HepG2 (cell line): ENCODE measurements at regions not wholly inside any gene's neighbourhood (a gene's known extent, or its start where the extent isn't known, plus 50 kb on each side); places are given as distances from the start of the nearest gene placed in this dataset.

Source experiments
- ATAC-seq: fragments of 200-7000 bp; cut with Tn5 transposase; 3 replicates; pipeline ENCODE4 v1.9.1; 2020; ENCODE audit warnings: mild to moderate bottlenecking, moderate library complexity
- BruUV-seq: library from RNA; stranded (reverse); fragments of 400-500 nt; replicated peaks from 2 replicates; lab custom pipeline; 2021; lab: Mats Ljungman, UMichigan
- CTCF ChIA-PET: fragments of 300-600 bp; formaldehyde crosslinking; extraction: SDS; loops from one replicate; lab custom pipeline; 2021; ENCODE audit warnings: low total read pairs, inconsistent platforms, low intra/inter-chr PET ratio; lab: Yijun Ruan, JAX
- POLR2A ChIA-PET: fragments of 350-600 bp; sonication (Branson Sonifier 250); formaldehyde crosslinking; loops from one replicate; lab custom pipeline; 2020; ENCODE audit warnings: antibody characterized with exemption, inconsistent platforms; lab: Yijun Ruan, JAX
- DNase-seq: peaks from one replicate; pipeline ENCODE4 v3.0.0-alpha.2; 2015; ENCODE audit warnings: low spot score
- FAIRE-seq: peaks from 3 replicates; lab custom pipeline; 2011; peaks lifted over from hg19 to GRCh38; lab: Jason Lieb, UNC
- H2AFZ ChIP-seq: one replicate; pipeline ENCODE4 v1.6.1; 2011; ENCODE audit warnings: low read length, inconsistent platforms
- H3K27ac ChIP-seq: fragments of 300-600 bp; 3 replicates; pipeline ENCODE4 v1.8.0; 2011; ENCODE audit warnings: mixed run types, mild to moderate bottlenecking, mixed read lengths, low read length, inconsistent platforms; ENCODE audit not compliant: insufficient read depth; ENCODE audit errors: extremely low read length
- H3K27me3 ChIP-seq, 2 experiments: fragments of 200-600 bp in 1 of 2; 2 replicates in 1 of 2; 3 replicates in 1 of 2; pipeline versions ENCODE4 v1.6.0 to v1.8.0; 2011; ENCODE audit warnings: low read length in 2 of 2, mild to moderate bottlenecking in 2 of 2, moderate library complexity in 2 of 2, inconsistent platforms in 1 of 2; ENCODE audit not compliant: insufficient read depth in 2 of 2, control insufficient read depth in 1 of 2
- H3K36me3 ChIP-seq, 2 experiments: fragments of 200-600 bp in 1 of 2; replicated peaks in 1 of 2; 2 replicates in 1 of 2; 3 replicates in 1 of 2; pipeline versions ENCODE4 v1.5.1 to v1.8.0; 2011; ENCODE audit warnings: low read length in 2 of 2, inconsistent platforms in 1 of 2; ENCODE audit not compliant: insufficient read depth in 2 of 2, control insufficient read depth in 1 of 2
- H3K4me1 ChIP-seq: 2 replicates; pipeline ENCODE4 v1.5.1; 2012; ENCODE audit warnings: low read length, inconsistent platforms; ENCODE audit not compliant: insufficient read depth
- H3K4me2 ChIP-seq: 2 replicates; pipeline ENCODE4 v1.6.0; 2011; ENCODE audit warnings: low read depth, low read length, inconsistent platforms
- H3K4me3 ChIP-seq, 3 experiments: fragments of 200-600 bp in 1 of 3; sonication (generic), shearing (Covaris generic) in 1 of 3; replicated peaks in 1 of 3; 2 replicates each; pipeline ENCODE4 v1.5.1; 2011 to 2016; ENCODE audit warnings: low read length in 3 of 3, inconsistent platforms in 2 of 3, low read depth in 2 of 3, mild to moderate bottlenecking in 2 of 3, control low read depth in 1 of 3, mixed read lengths in 1 of 3; ENCODE audit not compliant: insufficient read depth in 1 of 3
- H3K79me2 ChIP-seq: one replicate; pipeline ENCODE4 v1.6.1; 2011; ENCODE audit warnings: low read length, inconsistent platforms; ENCODE audit not compliant: insufficient read depth
- H3K9ac ChIP-seq: 2 replicates; pipeline ENCODE4 v1.6.0; 2011; ENCODE audit warnings: mild to moderate bottlenecking, low read depth, low read length, inconsistent platforms; ENCODE audit not compliant: insufficient read depth
- H3K9me3 ChIP-seq: 2 replicates; pipeline ENCODE4 v1.5.1; 2012; ENCODE audit warnings: mild to moderate bottlenecking, low read length
- H4K20me1 ChIP-seq: 2 replicates; pipeline ENCODE4 v1.6.0; 2011; ENCODE audit warnings: inconsistent platforms, mild to moderate bottlenecking, low read length, moderate library complexity; ENCODE audit not compliant: insufficient read depth
- AHDC1 ChIP-seq: sonication (generic); formaldehyde crosslinking; IDR thresholded peaks from 2 replicates; pipeline ENCODE4 v1.5.1; 2020; ENCODE audit warnings: mild to moderate bottlenecking, missing genetic modification reagents, borderline replicate concordance
- ELK4 ChIP-seq: sonication (generic); formaldehyde crosslinking; IDR thresholded peaks from 2 replicates; pipeline ENCODE4 v1.9.0; 2021; ENCODE audit warnings: missing genetic modification reagents, borderline replicate concordance
- PATZ1 ChIP-seq: sonication (generic); formaldehyde crosslinking; IDR thresholded peaks from 2 replicates; pipeline ENCODE4 v1.4.0; 2020; ENCODE audit warnings: missing genetic modification reagents
- SNAI1 ChIP-seq: sonication (generic); formaldehyde crosslinking; IDR thresholded peaks from 2 replicates; pipeline ENCODE4 v1.5.0; 2020; ENCODE audit warnings: mild to moderate bottlenecking, missing genetic modification reagents, borderline replicate concordance
- ZNF724P ChIP-seq: sonication (generic); formaldehyde crosslinking; IDR thresholded peaks from 2 replicates; pipeline ENCODE4 v1.8.0; 2022; ENCODE audit warnings: missing genetic modification reagents, borderline replicate concordance
- WGBS: methylation state at CpG from one replicate; pipeline ENCODE4 v1.1.6; 2017; ENCODE audit warnings: low lambda C conversion rate; 5-methylcytosine and 5-hydroxymethylcytosine counted together
- in situ Hi-C: cut with HindIII; loops from 2 replicates; pipeline ENCODE4 v1.10.0; 2017; ENCODE audit warnings: low pct_unique_long_range_greater_than_20kb; ENCODE audit not compliant: extremely low pct_ligation_motif_present
- intact Hi-C: fragments of 100-400 bp; cut with micrococcal nuclease; formaldehyde crosslinking; loops from one replicate; pipeline ENCODE4 v1.10.0; 2022; ENCODE audit not compliant: unreplicated experiment
- TF ChIP-seq, protein P1 (sequence below): sonication (generic); formaldehyde crosslinking; IDR thresholded peaks from 2 replicates; pipeline ENCODE4 v1.4.0; 2020; ENCODE audit warnings: mild to moderate bottlenecking, missing genetic modification reagents, borderline replicate concordance
- TF ChIP-seq, protein P2 (sequence below): sonication (generic); formaldehyde crosslinking; IDR thresholded peaks from 2 replicates; pipeline ENCODE4 v1.4.0; 2020; ENCODE audit warnings: mild to moderate bottlenecking, missing genetic modification reagents

- Histone ChIP-seq H3K4me2 (no peak overlapping the region), H3K4me3 (no peak overlapping the region), H3K4me1 (no peaks in the 10 kb centered on the region), H3K27me3 (0 out of 5 replicates have a peak, but pooled peaks cover 0 to 9% of the 10 kb centered on the region in 2 experiments), H4K20me1 (no peaks in the 10 kb centered on the region), H3K36me3 (no peaks in the 10 kb centered on the region), H3K9ac (no peak overlapping the region), H2AFZ (no peak overlapping the region), H3K9me3 (no peaks in the 10 kb centered on the region), H3K79me2 (no peaks in the 10 kb centered on the region), H3K27ac (no peak overlapping the region)
- in situ Hi-C loops = no loop called here
- intact Hi-C loops = no loop called here
- DNase-seq = no peak
- POLR2A ChIA-PET = no interaction called here
- no peak for FAIRE-seq
- 16% methylated on average over 8 of the region's 8 CpGs for WGBS
- CTCF ChIA-PET = no interaction called here
- ATAC-seq = no peak
- no TSS peak for BruUV-seq
- TF ChIP-seq PATZ1 (CRISPR knock-in tag) = no peak
- TF ChIP-seq ELK4 (CRISPR knock-in tag) = no peak
- TF ChIP-seq, protein P1, sequence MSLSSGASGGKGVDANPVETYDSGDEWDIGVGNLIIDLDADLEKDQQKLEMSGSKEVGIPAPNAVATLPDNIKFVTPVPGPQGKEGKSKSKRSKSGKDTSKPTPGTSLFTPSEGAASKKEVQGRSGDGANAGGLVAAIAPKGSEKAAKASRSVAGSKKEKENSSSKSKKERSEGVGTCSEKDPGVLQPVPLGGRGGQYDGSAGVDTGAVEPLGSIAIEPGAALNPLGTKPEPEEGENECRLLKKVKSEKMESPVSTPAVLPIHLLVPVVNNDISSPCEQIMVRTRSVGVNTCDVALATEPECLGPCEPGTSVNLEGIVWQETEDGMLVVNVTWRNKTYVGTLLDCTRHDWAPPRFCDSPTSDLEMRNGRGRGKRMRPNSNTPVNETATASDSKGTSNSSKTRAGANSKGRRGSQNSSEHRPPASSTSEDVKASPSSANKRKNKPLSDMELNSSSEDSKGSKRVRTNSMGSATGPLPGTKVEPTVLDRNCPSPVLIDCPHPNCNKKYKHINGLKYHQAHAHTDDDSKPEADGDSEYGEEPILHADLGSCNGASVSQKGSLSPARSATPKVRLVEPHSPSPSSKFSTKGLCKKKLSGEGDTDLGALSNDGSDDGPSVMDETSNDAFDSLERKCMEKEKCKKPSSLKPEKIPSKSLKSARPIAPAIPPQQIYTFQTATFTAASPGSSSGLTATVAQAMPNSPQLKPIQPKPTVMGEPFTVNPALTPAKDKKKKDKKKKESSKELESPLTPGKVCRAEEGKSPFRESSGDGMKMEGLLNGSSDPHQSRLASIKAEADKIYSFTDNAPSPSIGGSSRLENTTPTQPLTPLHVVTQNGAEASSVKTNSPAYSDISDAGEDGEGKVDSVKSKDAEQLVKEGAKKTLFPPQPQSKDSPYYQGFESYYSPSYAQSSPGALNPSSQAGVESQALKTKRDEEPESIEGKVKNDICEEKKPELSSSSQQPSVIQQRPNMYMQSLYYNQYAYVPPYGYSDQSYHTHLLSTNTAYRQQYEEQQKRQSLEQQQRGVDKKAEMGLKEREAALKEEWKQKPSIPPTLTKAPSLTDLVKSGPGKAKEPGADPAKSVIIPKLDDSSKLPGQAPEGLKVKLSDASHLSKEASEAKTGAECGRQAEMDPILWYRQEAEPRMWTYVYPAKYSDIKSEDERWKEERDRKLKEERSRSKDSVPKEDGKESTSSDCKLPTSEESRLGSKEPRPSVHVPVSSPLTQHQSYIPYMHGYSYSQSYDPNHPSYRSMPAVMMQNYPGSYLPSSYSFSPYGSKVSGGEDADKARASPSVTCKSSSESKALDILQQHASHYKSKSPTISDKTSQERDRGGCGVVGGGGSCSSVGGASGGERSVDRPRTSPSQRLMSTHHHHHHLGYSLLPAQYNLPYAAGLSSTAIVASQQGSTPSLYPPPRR (CRISPR knock-in tag) = no peak
- no peak for TF ChIP-seq SNAI1
- TF ChIP-seq, protein P2, sequence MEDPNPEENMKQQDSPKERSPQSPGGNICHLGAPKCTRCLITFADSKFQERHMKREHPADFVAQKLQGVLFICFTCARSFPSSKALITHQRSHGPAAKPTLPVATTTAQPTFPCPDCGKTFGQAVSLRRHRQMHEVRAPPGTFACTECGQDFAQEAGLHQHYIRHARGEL (CRISPR knock-in tag) = no peak
- no peak for TF ChIP-seq AHDC1 (CRISPR knock-in tag)
- TF ChIP-seq ZNF724P (CRISPR knock-in tag) = no peak
Observed at GRCh38 chr2:56018267-56018666, 94.7 kb upstream of the EFEMP1 start.
